Right renal cortex interstitium (tissue), 3 donors: ENCODE measurements at regions not wholly inside any gene's neighbourhood (a gene's known extent, or its start where the extent isn't known, plus 50 kb on each side); places are given as distances from the start of the nearest gene placed in this dataset.

Experiments
- DNase-seq, 3 donors: peaks; one replicate each; pipeline ENCODE4 v3.0.0-alpha.2; 2013; ENCODE audit warnings: low read depth in 3 of 3, low spot score in 2 of 3

DNA sequence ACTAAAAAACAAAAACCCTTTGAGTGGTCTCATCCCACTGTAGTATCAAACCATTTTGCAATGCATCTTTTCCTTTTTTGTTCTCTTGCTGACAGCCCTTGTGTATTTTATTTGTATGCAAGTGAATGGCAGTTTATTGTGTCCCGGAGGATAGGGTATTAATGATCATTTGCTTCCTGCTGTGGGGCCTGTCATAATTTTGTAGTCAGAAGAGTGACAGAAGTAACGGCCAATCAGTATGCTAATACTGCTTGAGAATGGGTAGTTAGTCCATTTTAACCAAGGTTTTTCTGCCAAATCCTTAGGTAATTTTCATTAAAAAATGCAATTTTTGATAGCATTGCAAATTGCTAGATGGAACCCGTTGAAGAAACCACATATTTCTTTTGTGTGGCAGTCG lies 75.5 kb upstream of the PLSCR5 start:
- no peak for DNase-seq

DNA sequence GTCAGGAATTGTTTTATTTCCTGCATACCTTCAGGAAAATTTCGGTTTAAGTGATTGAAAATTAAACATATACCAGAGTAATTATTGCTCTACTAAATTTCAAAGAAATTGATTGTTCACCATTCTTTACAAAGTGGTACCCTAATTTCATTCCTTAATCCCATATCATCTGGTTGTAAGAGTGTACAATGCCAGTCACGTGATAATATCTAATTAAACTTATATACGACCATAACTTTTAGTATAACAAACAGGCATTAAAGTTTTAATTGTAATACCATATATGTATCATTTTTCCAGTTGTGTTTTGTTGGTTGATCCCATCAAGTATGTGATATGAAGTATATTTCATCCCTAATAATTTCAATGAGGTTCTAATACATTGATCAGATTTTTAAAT lies 74.8 kb upstream of the PLSCR5 start:
- DNase-seq, result no peak

- DNase-seq, result no peak
Measured at GRCh38 chr3:146679191-146679590, 74.0 kb upstream of the PLSCR5 start.

- no peak for DNase-seq
Measured at GRCh38 chr3:146672941-146673340, 67.8 kb upstream of the PLSCR5 start.

GRCh38 chr3:146664403-146664802 lies 59.3 kb upstream of the PLSCR5 start:
- no peak for DNase-seq

DNA sequence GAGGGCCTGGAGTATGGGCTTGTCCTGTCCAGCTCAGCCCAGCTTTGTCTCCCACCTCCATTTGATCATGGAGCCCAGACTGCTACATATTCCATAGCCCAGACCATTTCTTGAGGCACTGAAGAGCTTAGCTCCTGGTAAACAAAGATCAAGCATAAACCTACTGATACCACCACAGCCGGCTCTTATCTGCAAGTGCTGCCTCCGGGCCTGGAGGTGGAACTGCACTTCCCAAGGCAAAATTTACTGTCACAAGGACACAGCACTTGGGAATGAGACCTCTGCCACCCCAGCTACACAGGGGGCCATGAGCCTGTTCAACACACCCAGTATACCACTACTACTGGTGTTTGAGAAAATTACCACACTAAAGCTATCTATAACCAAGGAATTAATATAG lies 53.7 kb upstream of the PLSCR5 start:
- no peak for DNase-seq

GRCh38 chr3:146655333-146655996 lies 50.3 kb upstream of the PLSCR5 start:
- DNase-seq, result no peak
